GM10248 (cell line): ENCODE measurements at regions not wholly inside any gene's neighbourhood (a gene's known extent, or its start where the extent isn't known, plus 50 kb on each side); places are given as distances from the start of the nearest gene placed in this dataset.

Experiments
- CTCF ChIA-PET: fragments of 300-600 bp; sonication (Branson Sonifier 250); formaldehyde crosslinking; extraction: SDS; loops from one replicate; lab custom pipeline; 2021; ENCODE audit warnings: antibody characterized with exemption; lab: Yijun Ruan, JAX
- POLR2A ChIA-PET: fragments of 350-650 bp; sonication (Branson Sonifier 250); formaldehyde crosslinking; extraction: SDS; loops from one replicate; lab custom pipeline; 2020; ENCODE audit warnings: antibody characterized with exemption; lab: Yijun Ruan, JAX
- DNase-seq: peaks from one replicate; pipeline ENCODE4 v3.0.0; 2012; ENCODE audit errors: extremely low spot score
- TF ChIP-seq, protein P1 (sequence below): IDR thresholded peaks from 2 replicates; pipeline ENCODE4 v1.5.1; 2012; ENCODE audit warnings: mild to moderate bottlenecking, low read depth; ENCODE audit errors: extremely low read depth, missing control alignments, control extremely low read depth

GRCh38 chr12:124440031-124440626, 127.3 kb downstream of the NCOR2 start:
- DNase-seq = no peak
- ChIA-PET CTCF (no interaction called here), POLR2A (no interaction called here)
- TF ChIP-seq, protein P1, sequence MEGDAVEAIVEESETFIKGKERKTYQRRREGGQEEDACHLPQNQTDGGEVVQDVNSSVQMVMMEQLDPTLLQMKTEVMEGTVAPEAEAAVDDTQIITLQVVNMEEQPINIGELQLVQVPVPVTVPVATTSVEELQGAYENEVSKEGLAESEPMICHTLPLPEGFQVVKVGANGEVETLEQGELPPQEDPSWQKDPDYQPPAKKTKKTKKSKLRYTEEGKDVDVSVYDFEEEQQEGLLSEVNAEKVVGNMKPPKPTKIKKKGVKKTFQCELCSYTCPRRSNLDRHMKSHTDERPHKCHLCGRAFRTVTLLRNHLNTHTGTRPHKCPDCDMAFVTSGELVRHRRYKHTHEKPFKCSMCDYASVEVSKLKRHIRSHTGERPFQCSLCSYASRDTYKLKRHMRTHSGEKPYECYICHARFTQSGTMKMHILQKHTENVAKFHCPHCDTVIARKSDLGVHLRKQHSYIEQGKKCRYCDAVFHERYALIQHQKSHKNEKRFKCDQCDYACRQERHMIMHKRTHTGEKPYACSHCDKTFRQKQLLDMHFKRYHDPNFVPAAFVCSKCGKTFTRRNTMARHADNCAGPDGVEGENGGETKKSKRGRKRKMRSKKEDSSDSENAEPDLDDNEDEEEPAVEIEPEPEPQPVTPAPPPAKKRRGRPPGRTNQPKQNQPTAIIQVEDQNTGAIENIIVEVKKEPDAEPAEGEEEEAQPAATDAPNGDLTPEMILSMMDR = no peak

GRCh38 chr12:124438437-124439056, 128.9 kb downstream of the NCOR2 start:
- ChIA-PET CTCF (no interaction called here), POLR2A (no interaction called here)
- no peak for DNase-seq
- TF ChIP-seq, protein P1 = no peak

- ChIA-PET POLR2A (interaction anchor here (0.6 kb wide), 1 partner anchor 10 kb away, joined by 3 read pairs; no protein-coding TSS in a partner anchor), CTCF (no interaction called here)
- TF ChIP-seq, protein P1 = no peak
- DNase-seq = no peak
Measured at GRCh38 chr12:124437617-124438436, 129.6 kb downstream of the NCOR2 start.

DNA sequence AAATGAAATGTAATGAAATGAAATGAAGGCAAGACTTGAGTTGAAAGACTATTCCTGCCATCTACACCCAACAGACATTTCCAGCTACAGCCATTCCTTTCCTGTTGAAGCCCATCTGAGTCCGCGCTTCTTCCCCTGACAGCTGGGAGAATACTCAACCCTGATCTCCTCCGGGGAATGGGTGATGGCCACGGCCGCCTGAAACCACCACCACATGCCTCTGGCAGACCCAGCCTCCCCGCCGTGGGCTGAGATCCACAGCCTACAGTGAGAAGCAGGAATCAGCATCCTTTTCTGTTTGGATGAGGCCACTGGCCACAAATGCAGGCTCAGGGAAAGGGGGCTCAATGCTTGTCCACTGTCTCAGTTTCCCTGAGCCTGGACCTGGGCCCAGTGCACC, 130.3 kb downstream of the NCOR2 start:
- ChIA-PET CTCF (no interaction called here), POLR2A (no interaction called here)
- TF ChIP-seq, protein P1 = no peak
- no peak for DNase-seq

GRCh38 chr12:124436366-124436765, 131.0 kb downstream of the NCOR2 start:
- TF ChIP-seq, protein P1 = no peak
- ChIA-PET CTCF (no interaction called here), POLR2A (no interaction called here)
- no peak for DNase-seq

- POLR2A ChIA-PET = no interaction called here
- DNase-seq = no peak
- TF ChIP-seq, protein P1 = no peak
- CTCF ChIA-PET = no interaction called here
Measured at GRCh38 chr12:124435806-124436345, 131.5 kb downstream of the NCOR2 start.
